CD14-positive monocyte (primary cell): ENCODE measurements at regions not wholly inside any gene's neighbourhood (a gene's known extent, or its start where the extent isn't known, plus 50 kb on each side); places are given as distances from the start of the nearest gene placed in this dataset.

Source experiments
- DNase-seq, 3 donors: peaks; one replicate each; pipeline ENCODE4 v3.0.0-alpha.2; 2011 to 2022
- H2AFZ ChIP-seq: 2 replicates; pipeline ENCODE4 v1.6.0; 2012; ENCODE audit warnings: mild to moderate bottlenecking, low read depth, low read length, inconsistent platforms; ENCODE audit not compliant: insufficient read depth, poor library complexity, severe bottlenecking
- H3K27ac ChIP-seq, 2 donors: 1 replicate in 1 of 2; 2 replicates in 1 of 2; pipeline ENCODE4 v1.5.1; 2012 to 2013; ENCODE audit warnings: low read length in 2 of 2, control low read depth in 1 of 2, inconsistent platforms in 1 of 2, low read depth in 1 of 2, mild to moderate bottlenecking in 1 of 2
- H3K27me3 ChIP-seq, 2 donors: one replicate each; pipeline versions ENCODE4 v1.6.0 to v1.6.1; 2011 to 2013; ENCODE audit warnings: low read length in 2 of 2; ENCODE audit not compliant: control insufficient read depth in 2 of 2, insufficient read depth in 2 of 2
- H3K36me3 ChIP-seq, 2 donors: replicated peaks in 1 of 2; 1 replicate in 1 of 2; 2 replicates in 1 of 2; pipeline versions ENCODE4 v1.5.1 to v1.6.1; 2012 to 2013; ENCODE audit warnings: low read length in 2 of 2, control low read depth in 1 of 2, inconsistent platforms in 1 of 2, mild to moderate bottlenecking in 1 of 2; ENCODE audit not compliant: insufficient read depth in 2 of 2, control insufficient read depth in 1 of 2
- H3K4me1 ChIP-seq, 2 donors: 1 replicate in 1 of 2; 2 replicates in 1 of 2; pipeline versions ENCODE4 v1.5.1 to v1.6.1; 2012 to 2013; ENCODE audit warnings: low read length in 2 of 2, control low read depth in 1 of 2, inconsistent platforms in 1 of 2, mild to moderate bottlenecking in 1 of 2, moderate library complexity in 1 of 2; ENCODE audit not compliant: insufficient read depth in 2 of 2, control insufficient read depth in 1 of 2
- H3K4me2 ChIP-seq: replicated peaks from 2 replicates; pipeline ENCODE3; 2012; ENCODE audit warnings: low read length, moderate library complexity, mild to moderate bottlenecking; ENCODE audit not compliant: poor library complexity, severe bottlenecking; ENCODE audit errors: extremely low read depth
- H3K4me3 ChIP-seq, 3 experiments: fragments of 200-600 bp in 1 of 3; sonication (generic) in 1 of 3; replicated peaks in 1 of 3; 1 replicate in 2 of 3; 2 replicates in 1 of 3; pipeline ENCODE4 v1.5.1; 2011 to 2013; ENCODE audit warnings: low read length in 3 of 3, mild to moderate bottlenecking in 3 of 3, control low read depth in 2 of 3, low read depth in 2 of 3, inconsistent platforms in 1 of 3, moderate library complexity in 1 of 3
- H3K79me2 ChIP-seq: 2 replicates; pipeline ENCODE4 v1.6.0; 2012; ENCODE audit warnings: mild to moderate bottlenecking, control low read depth, inconsistent platforms, low read length, moderate library complexity; ENCODE audit not compliant: insufficient read depth
- H3K9ac ChIP-seq: 2 replicates; pipeline ENCODE4 v1.6.0; 2017; ENCODE audit warnings: low read length, mild to moderate bottlenecking; ENCODE audit not compliant: insufficient read depth, poor library complexity, severe bottlenecking
- H3K9me3 ChIP-seq, 2 donors: replicated peaks in 1 of 2; 1 replicate in 1 of 2; 2 replicates in 1 of 2; pipeline versions ENCODE4 v1.5.1 to v1.6.1; 2012 to 2013; ENCODE audit warnings: low read length in 2 of 2, control low read depth in 1 of 2; ENCODE audit not compliant: control insufficient read depth in 1 of 2, insufficient read depth in 1 of 2
- H4K20me1 ChIP-seq: 2 replicates; pipeline ENCODE4 v1.6.0; 2012; ENCODE audit warnings: mild to moderate bottlenecking, low read length, control low read depth, moderate library complexity; ENCODE audit not compliant: insufficient read depth
- H3K27ac Mint-ChIP-seq, 7 donors: one replicate each; pipeline ENCODE4 v1.8.0; 2020; ENCODE audit warnings: mild to moderate bottlenecking in 7 of 7, mixed read lengths in 7 of 7, moderate library complexity in 6 of 7, inconsistent platforms in 2 of 7
- H3K27me3 Mint-ChIP-seq, 3 donors: one replicate each; pipeline ENCODE4 v1.8.0; 2021 to 2022; ENCODE audit warnings: low read depth in 3 of 3, mild to moderate bottlenecking in 3 of 3, mixed read lengths in 3 of 3, moderate library complexity in 3 of 3, inconsistent platforms in 1 of 3
- H3K36me3 Mint-ChIP-seq, 2 donors: one replicate each; pipeline ENCODE4 v1.8.0; 2020; ENCODE audit warnings: mixed read lengths in 2 of 2, inconsistent platforms in 1 of 2, mild to moderate bottlenecking in 1 of 2
- H3K4me1 Mint-ChIP-seq: one replicate; pipeline ENCODE4 v1.8.0; 2020; ENCODE audit warnings: mild to moderate bottlenecking, mixed read lengths
- H3K4me3 Mint-ChIP-seq, 2 donors: one replicate each; pipeline ENCODE4 v1.8.0; 2020; ENCODE audit warnings: mild to moderate bottlenecking in 2 of 2, mixed read lengths in 2 of 2, moderate library complexity in 1 of 2
- H3K9me3 Mint-ChIP-seq, 7 donors: one replicate each; pipeline ENCODE4 v1.8.0; 2020 to 2022; ENCODE audit warnings: mixed read lengths in 7 of 7, mild to moderate bottlenecking in 6 of 7, moderate library complexity in 6 of 7, inconsistent platforms in 2 of 7
- WGBS: methylation state at CpG from one replicate; pipeline ENCODE4 v1.1.5; 2013; ENCODE audit warnings: missing lambda C conversion rate; ENCODE audit not compliant: insufficient coverage; 5-methylcytosine and 5-hydroxymethylcytosine counted together
- intact Hi-C, 2 donors: fragments of 100-400 bp; cut with micrococcal nuclease; formaldehyde crosslinking; loops; one replicate each; pipeline versions ENCODE4 v1.15.0 to v1.15.1; 2023
- TF ChIP-seq, protein P1 (sequence below): fragments of 200-600 bp; IDR thresholded peaks from one replicate; pipeline ENCODE4 v1.8.0; 2022; ENCODE audit warnings: antibody characterized with exemption, mild to moderate bottlenecking

DNA sequence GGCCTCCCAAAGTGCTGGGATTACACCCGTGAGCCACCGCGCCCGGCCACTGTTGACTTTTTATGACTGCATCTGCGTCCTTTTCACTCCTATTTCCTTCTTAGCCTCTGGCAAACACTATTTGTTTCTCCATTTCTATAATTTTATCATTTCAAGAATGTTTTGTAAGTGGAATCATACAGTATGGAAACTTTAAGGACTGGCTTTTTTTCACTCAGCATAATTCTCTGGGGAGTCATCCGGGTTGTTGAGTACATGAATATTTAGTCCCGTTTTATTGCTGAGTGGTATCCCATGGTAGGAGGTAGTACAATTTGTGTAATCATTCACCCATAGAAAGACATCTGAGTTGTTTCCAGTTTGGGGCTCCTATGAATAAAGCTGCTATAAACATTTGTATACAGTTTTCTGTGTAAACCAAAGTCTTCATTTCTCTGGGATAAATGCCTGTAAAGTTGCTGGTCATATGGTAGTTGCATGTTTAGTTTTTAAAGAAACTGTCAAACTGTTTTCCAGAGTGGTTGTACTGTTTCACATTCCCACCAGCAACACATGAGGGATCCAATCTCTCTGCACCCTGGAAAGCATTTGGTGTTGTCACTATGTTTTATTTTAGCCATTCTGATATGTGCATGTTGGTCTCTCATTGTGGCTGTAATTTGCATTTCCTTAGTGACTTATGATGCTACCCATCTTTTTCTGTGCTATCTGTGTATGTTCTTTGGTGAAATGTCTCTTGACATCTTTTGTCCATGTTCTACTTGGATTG lies 139.6 kb upstream of the EEPD1 start:
- no peak overlapping the region for H3K4me3 Mint-ChIP-seq
- no peaks in the 10 kb centered on the region for H3K27me3 ChIP-seq

GRCh38 chr7:36014961-36015360 lies 138.1 kb upstream of the EEPD1 start:
- no peaks in the 10 kb centered on the region for H3K27me3 ChIP-seq
- intact Hi-C loops = no loop called here

More for the DNA sequence above, 139.6 kb upstream of the EEPD1 start:
- Mint-ChIP-seq H3K9me3 (peaks cover 0 to 9% (median 4%) of the 10 kb centered on the region in 7 donors), H3K27ac (no peak overlapping the region), H3K27me3 (peaks cover 0 to 2% (median 2%) of the 10 kb centered on the region in 3 donors), H3K4me1 (no peaks in the 10 kb centered on the region), H3K36me3 (no peaks in the 10 kb centered on the region)
- Histone ChIP-seq H3K4me1 (no peaks in the 10 kb centered on the region), H3K27ac (no peak overlapping the region), H3K4me2 (no peak overlapping the region), H3K36me3 (no peaks in the 10 kb centered on the region), H3K9me3 (peaks cover 0 to 9% of the 10 kb centered on the region in 2 donors), H3K9ac (no peak overlapping the region), H2AFZ (no peak overlapping the region), H4K20me1 (no peaks in the 10 kb centered on the region), H3K4me3 (no peak overlapping the region), H3K79me2 (no peaks in the 10 kb centered on the region)
- TF ChIP-seq, protein P1, sequence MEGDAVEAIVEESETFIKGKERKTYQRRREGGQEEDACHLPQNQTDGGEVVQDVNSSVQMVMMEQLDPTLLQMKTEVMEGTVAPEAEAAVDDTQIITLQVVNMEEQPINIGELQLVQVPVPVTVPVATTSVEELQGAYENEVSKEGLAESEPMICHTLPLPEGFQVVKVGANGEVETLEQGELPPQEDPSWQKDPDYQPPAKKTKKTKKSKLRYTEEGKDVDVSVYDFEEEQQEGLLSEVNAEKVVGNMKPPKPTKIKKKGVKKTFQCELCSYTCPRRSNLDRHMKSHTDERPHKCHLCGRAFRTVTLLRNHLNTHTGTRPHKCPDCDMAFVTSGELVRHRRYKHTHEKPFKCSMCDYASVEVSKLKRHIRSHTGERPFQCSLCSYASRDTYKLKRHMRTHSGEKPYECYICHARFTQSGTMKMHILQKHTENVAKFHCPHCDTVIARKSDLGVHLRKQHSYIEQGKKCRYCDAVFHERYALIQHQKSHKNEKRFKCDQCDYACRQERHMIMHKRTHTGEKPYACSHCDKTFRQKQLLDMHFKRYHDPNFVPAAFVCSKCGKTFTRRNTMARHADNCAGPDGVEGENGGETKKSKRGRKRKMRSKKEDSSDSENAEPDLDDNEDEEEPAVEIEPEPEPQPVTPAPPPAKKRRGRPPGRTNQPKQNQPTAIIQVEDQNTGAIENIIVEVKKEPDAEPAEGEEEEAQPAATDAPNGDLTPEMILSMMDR = no peak
- no CpG with 5 or more reads among the region's 7 CpGs for whole genome bisulfite sequencing
- DNase-seq = no peak
- intact Hi-C loops = no loop called here

More at GRCh38 chr7:36014961-36015360, 138.1 kb upstream of the EEPD1 start:
- Histone ChIP-seq H3K27ac (no peak overlapping the region), H3K9me3 (peaks cover 0 to 9% of the 10 kb centered on the region in 2 donors), H4K20me1 (no peaks in the 10 kb centered on the region), H3K4me3 (no peak overlapping the region), H3K4me2 (no peak overlapping the region), H3K79me2 (no peaks in the 10 kb centered on the region), H3K36me3 (no peaks in the 10 kb centered on the region), H3K9ac (no peak overlapping the region), H3K4me1 (no peaks in the 10 kb centered on the region), H2AFZ (no peak overlapping the region)
- peaks cover 0 to 9% (median 4%) of the 10 kb centered on the region in 7 donors for H3K9me3 Mint-ChIP-seq
- H3K27me3 Mint-ChIP-seq = peaks cover 2% of the 10 kb centered on the region in 3 donors
- 92% methylated on average over 5 of the region's 9 CpGs for WGBS
- TF ChIP-seq, protein P1 = no peak
- no peak overlapping the region for H3K4me3 Mint-ChIP-seq
- no peak overlapping the region for H3K27ac Mint-ChIP-seq
- no peak for DNase-seq
- no peaks in the 10 kb centered on the region for H3K4me1 Mint-ChIP-seq
- H3K36me3 Mint-ChIP-seq = no peaks in the 10 kb centered on the region
